IMR-90 (cell line): ENCODE measurements at regions not wholly inside any gene's neighbourhood (a gene's known extent, or its start where the extent isn't known, plus 50 kb on each side); places are given as distances from the start of the nearest gene placed in this dataset.

Source experiments
- ATAC-seq: fragments of 200-7000 bp; cut with Tn5 transposase; 2 replicates; pipeline ENCODE4 v1.9.1; 2020; ENCODE audit warnings: low read depth, mild to moderate bottlenecking, moderate library complexity
- BruUV-seq: library from RNA; stranded (reverse); fragments of 400-500 nt; replicated peaks from 2 replicates; lab custom pipeline; 2021; lab: Mats Ljungman, UMichigan
- CTCF ChIA-PET: fragments of 300-600 bp; formaldehyde crosslinking; extraction: SDS; loops from one replicate; lab custom pipeline; 2021; ENCODE audit warnings: antibody characterized with exemption; lab: Yijun Ruan, JAX
- POLR2A ChIA-PET: fragments of 300-600 bp; sonication (Branson Sonifier 250); formaldehyde crosslinking; loops from one replicate; lab custom pipeline; 2022; ENCODE audit warnings: antibody characterized with exemption; ENCODE audit not compliant: unreplicated experiment; lab: Charles Lee
- DNase-seq: peaks from one replicate; pipeline ENCODE4 v3.0.0; 2013
- H2AFZ ChIP-seq: replicated peaks from 2 replicates; pipeline ENCODE3; 2013; ENCODE audit warnings: low read length, mild to moderate bottlenecking; ENCODE audit not compliant: poor library complexity
- H2AK5ac ChIP-seq: 2 replicates; pipeline ENCODE4 v1.6.1; 2013; ENCODE audit warnings: low read depth, low read length, inconsistent platforms
- H2AK9ac ChIP-seq: replicated peaks from 2 replicates; pipeline ENCODE3; 2013; ENCODE audit warnings: mild to moderate bottlenecking, low read depth, low read length, moderate library complexity; ENCODE audit not compliant: poor library complexity
- H2BK120ac ChIP-seq: 2 replicates; pipeline ENCODE4 v1.6.1; 2013; ENCODE audit warnings: low read depth, low read length, inconsistent platforms
- H2BK15ac ChIP-seq: 3 replicates; pipeline ENCODE4 v1.6.1; 2013; ENCODE audit warnings: low read depth, low read length, inconsistent platforms
- H2BK20ac ChIP-seq: 2 replicates; pipeline ENCODE4 v1.6.1; 2013; ENCODE audit warnings: low read depth, mild to moderate bottlenecking, inconsistent platforms, low read length, moderate library complexity
- H2BK5ac ChIP-seq: 2 replicates; pipeline ENCODE4 v1.6.1; 2013; ENCODE audit warnings: mild to moderate bottlenecking, low read depth, low read length, inconsistent platforms; ENCODE audit not compliant: poor library complexity, severe bottlenecking
- H3K14ac ChIP-seq: replicated peaks from 2 replicates; pipeline ENCODE4 v1.6.1; 2013; ENCODE audit warnings: low read depth, low read length, inconsistent platforms
- H3K18ac ChIP-seq: 2 replicates; pipeline ENCODE4 v1.6.1; 2013; ENCODE audit warnings: low read depth, low read length, control low read depth
- H3K23ac ChIP-seq: 2 replicates; pipeline ENCODE4 v1.6.1; 2013; ENCODE audit warnings: low read depth, low read length, inconsistent platforms
- H3K27ac ChIP-seq: 2 replicates; pipeline ENCODE4 v1.5.1; 2013; ENCODE audit warnings: mild to moderate bottlenecking, control low read depth, low read length; ENCODE audit not compliant: insufficient read depth
- H3K27me3 ChIP-seq: 2 replicates; pipeline ENCODE4 v1.6.1; 2013; ENCODE audit warnings: low read length; ENCODE audit not compliant: control insufficient read depth, insufficient read depth
- H3K36me3 ChIP-seq: 2 replicates; pipeline ENCODE4 v1.6.1; 2013; ENCODE audit warnings: low read length, mixed read lengths; ENCODE audit not compliant: control insufficient read depth, insufficient read depth
- H3K4ac ChIP-seq: 2 replicates; pipeline ENCODE4 v1.6.1; 2013; ENCODE audit warnings: low read depth, low read length, inconsistent platforms
- H3K4me1 ChIP-seq: 2 replicates; pipeline ENCODE4 v1.6.1; 2013; ENCODE audit warnings: low read length, mixed read lengths; ENCODE audit not compliant: control insufficient read depth, insufficient read depth
- H3K4me2 ChIP-seq: 2 replicates; pipeline ENCODE4 v1.6.1; 2013; ENCODE audit warnings: low read depth, mild to moderate bottlenecking, control low read depth, low read length, moderate library complexity
- H3K4me3 ChIP-seq: 2 replicates; pipeline ENCODE4 v1.5.1; 2013; ENCODE audit warnings: low read depth, mild to moderate bottlenecking, control low read depth, low read length, moderate library complexity; ENCODE audit not compliant: insufficient read depth
- H3K56ac ChIP-seq: 2 replicates; pipeline ENCODE4 v1.6.1; 2013; ENCODE audit warnings: low read length, inconsistent platforms; ENCODE audit not compliant: insufficient read depth; ENCODE audit errors: extremely low read depth
- H3K79me1 ChIP-seq, 2 experiments: 2 replicates each; pipeline ENCODE4 v1.6.1; 2013; ENCODE audit warnings: low read length in 2 of 2, inconsistent platforms in 1 of 2, low read depth in 1 of 2
- H3K9ac ChIP-seq: 2 replicates; pipeline ENCODE4 v1.6.1; 2013; ENCODE audit warnings: low read depth, low read length, control low read depth
- H3K9me1 ChIP-seq: 2 replicates; pipeline ENCODE4 v1.6.1; 2013; ENCODE audit warnings: low read length, inconsistent platforms; ENCODE audit not compliant: insufficient read depth
- H3K9me3 ChIP-seq: 2 replicates; pipeline ENCODE4 v1.6.1; 2013; ENCODE audit warnings: low read length; ENCODE audit not compliant: control insufficient read depth, insufficient read depth
- H4K20me1 ChIP-seq: 2 replicates; pipeline ENCODE4 v1.6.1; 2013; ENCODE audit warnings: low read length, inconsistent platforms; ENCODE audit not compliant: insufficient read depth
- H4K5ac ChIP-seq: 2 replicates; pipeline ENCODE4 v1.6.1; 2013; ENCODE audit warnings: mild to moderate bottlenecking, low read depth, low read length, control low read depth
- H4K8ac ChIP-seq, 2 experiments: 2 replicates each; pipeline ENCODE4 v1.6.1; 2013; ENCODE audit warnings: low read depth in 2 of 2, low read length in 2 of 2, control low read depth in 1 of 2, inconsistent platforms in 1 of 2
- H4K91ac ChIP-seq: 2 replicates; pipeline ENCODE4 v1.6.1; 2013; ENCODE audit warnings: low read depth, low read length, inconsistent platforms; ENCODE audit not compliant: insufficient read depth
- BHLHE40 ChIP-seq: fragments of 150-350 bp; IDR thresholded peaks from 2 replicates; pipeline ENCODE4 v1.6.1; 2016; ENCODE audit warnings: mild to moderate bottlenecking, low read depth, low read length
- CEBPB ChIP-seq: IDR thresholded peaks from 2 replicates; pipeline ENCODE4 v1.6.1; 2012; ENCODE audit warnings: low read depth, low read length, improper control_type of control experiment
- CHD1 ChIP-seq: IDR thresholded peaks from 2 replicates; pipeline ENCODE4 v1.6.1; 2012; ENCODE audit warnings: low read depth, low read length, improper control_type of control experiment
- FOS ChIP-seq: fragments of 150-350 bp; IDR thresholded peaks from 2 replicates; pipeline ENCODE4 v1.6.1; 2016; ENCODE audit warnings: low read depth, low read length
- MAFK ChIP-seq: IDR thresholded peaks from 2 replicates; pipeline ENCODE4 v1.6.1; 2012; ENCODE audit warnings: low read depth, low read length, improper control_type of control experiment
- MAZ ChIP-seq: IDR thresholded peaks from 2 replicates; pipeline ENCODE4 v1.6.1; 2012; ENCODE audit warnings: low read depth, mild to moderate bottlenecking, low read length, improper control_type of control experiment, moderate library complexity, borderline replicate concordance
- MXI1 ChIP-seq: IDR thresholded peaks from 2 replicates; pipeline ENCODE4 v1.6.1; 2012; ENCODE audit warnings: low read depth, mild to moderate bottlenecking, low read length, moderate library complexity, borderline replicate concordance
- NFE2L2 ChIP-seq: fragments of 150-350 bp; IDR thresholded peaks from 2 replicates; pipeline ENCODE4 v1.6.1; 2016; ENCODE audit warnings: low read depth, mild to moderate bottlenecking, low read length
- POLR2A ChIP-seq: IDR thresholded peaks from 2 replicates; pipeline ENCODE4 v1.6.1; 2012; ENCODE audit warnings: mild to moderate bottlenecking, low read depth, low read length
- RAD21 ChIP-seq: IDR thresholded peaks from 2 replicates; pipeline ENCODE4 v1.6.1; 2012; ENCODE audit warnings: low read length, improper control_type of control experiment
- RCOR1 ChIP-seq: IDR thresholded peaks from 2 replicates; pipeline ENCODE4 v1.6.1; 2012; ENCODE audit warnings: mild to moderate bottlenecking, low read length, improper control_type of control experiment; ENCODE audit not compliant: insufficient replicate concordance
- RFX5 ChIP-seq: IDR thresholded peaks from 2 replicates; pipeline ENCODE4 v1.8.0; 2012; ENCODE audit warnings: low read depth, mild to moderate bottlenecking, low read length, moderate library complexity
- SMC3 ChIP-seq: fragments of 150-350 bp; IDR thresholded peaks from 2 replicates; pipeline ENCODE4 v1.6.1; 2016; ENCODE audit warnings: low read depth, mild to moderate bottlenecking, antibody characterized with exemption, low read length, moderate library complexity
- WGBS, 2 experiments: methylation state at CpG; one replicate each; pipeline versions ENCODE4 v1.1.5 to v1.1.7; 2013; ENCODE audit warnings: missing lambda C conversion rate in 2 of 2; ENCODE audit not compliant: insufficient read length in 1 of 2; ENCODE audit errors: extremely low coverage in 2 of 2; 5-methylcytosine and 5-hydroxymethylcytosine counted together
- dilution Hi-C: fragments of 300-500 bp; cut with HindIII; formaldehyde crosslinking; loops from one replicate; pipeline ENCODE4 v1.14.3; 2018; ENCODE audit warnings: low sequenced_read_pairs; ENCODE audit not compliant: unreplicated experiment
- in situ Hi-C: fragments of 300-500 bp; cut with MboI; formaldehyde crosslinking; loops from 3 replicates; pipeline ENCODE4 v1.14.3; 2019; ENCODE audit warnings: low sequenced_read_pairs, inconsistent platforms, mixed read lengths
- intact Hi-C: fragments of 100-400 bp; cut with micrococcal nuclease; formaldehyde crosslinking; loops from 2 replicates; pipeline ENCODE4 v1.10.0; 2022
- TF ChIP-seq, protein P1 (sequence below): fragments of 150-350 bp; IDR thresholded peaks from 2 replicates; pipeline ENCODE4 v1.6.1; 2016; ENCODE audit warnings: low read depth, mild to moderate bottlenecking, low read length, moderate library complexity, borderline replicate concordance
- TF ChIP-seq, protein P2 (sequence below): conservative IDR thresholded peaks from 2 replicates; pipeline ENCODE4 v1.5.1; 2012; ENCODE audit warnings: mild to moderate bottlenecking, low read depth, low read length, improper control_type of control experiment
- TF ChIP-seq, protein P3 (sequence below): fragments of 150-350 bp; IDR thresholded peaks from 2 replicates; pipeline ENCODE4 v1.6.1; 2017; ENCODE audit warnings: mild to moderate bottlenecking, antibody characterized with exemption, low read length, low read depth

DNA sequence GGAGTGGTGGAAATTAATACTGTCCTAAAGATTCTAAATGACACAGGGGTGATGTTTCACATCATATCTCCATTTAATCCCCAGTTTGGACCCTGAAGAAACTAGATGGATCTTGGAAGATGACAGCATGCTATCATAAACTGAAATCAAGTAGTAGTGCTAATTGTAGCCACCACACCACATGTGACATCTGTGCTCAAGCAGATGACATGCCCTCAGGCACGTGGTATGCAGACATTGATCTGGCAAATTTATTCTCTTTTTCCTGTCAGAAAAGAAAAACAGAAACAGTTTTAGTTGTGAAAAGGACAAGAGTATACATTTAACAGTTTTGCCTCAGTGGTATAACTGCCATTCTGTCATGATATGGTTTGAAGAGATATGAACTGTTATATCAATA, 52.9 kb upstream of the PGR start:
- Histone ChIP-seq H3K9ac (no peak overlapping the region), H2BK120ac (no peak overlapping the region), H2AK9ac (no peak overlapping the region), H2BK5ac (no peak overlapping the region), H3K4me2 (no peak overlapping the region), H4K8ac (no peak overlapping the region), H4K20me1 (no peaks in the 10 kb centered on the region), H2BK15ac (no peak overlapping the region), H2AFZ (no peak overlapping the region), H3K14ac (no peak overlapping the region), H3K23ac (no peak overlapping the region), H2BK20ac (no peak overlapping the region), H3K9me1 (no peaks in the 10 kb centered on the region), H3K27me3 (no peaks in the 10 kb centered on the region), H2AK5ac (no peak overlapping the region), H3K4ac (no peak overlapping the region), H3K27ac (no peak overlapping the region), H4K91ac (no peak overlapping the region), H3K18ac (no peak overlapping the region), H3K56ac (no peak overlapping the region), H3K9me3 (no peaks in the 10 kb centered on the region), H3K4me3 (no peak overlapping the region), H3K79me1 (no peaks in the 10 kb centered on the region), H3K4me1 (no peaks in the 10 kb centered on the region), H3K36me3 (no peaks in the 10 kb centered on the region), H4K5ac (no peak overlapping the region)
- in situ Hi-C loops, result no loop called here
- TF ChIP-seq RFX5 (no peak), CEBPB (no peak), SMC3 (no peak), POLR2A (no peak), RCOR1 (no peak), MAFK (no peak), FOS (no peak), RAD21 (no peak), NFE2L2 (no peak), CHD1 (no peak), MXI1 (no peak), BHLHE40 (no peak), MAZ (no peak)
- TF ChIP-seq, protein P1, sequence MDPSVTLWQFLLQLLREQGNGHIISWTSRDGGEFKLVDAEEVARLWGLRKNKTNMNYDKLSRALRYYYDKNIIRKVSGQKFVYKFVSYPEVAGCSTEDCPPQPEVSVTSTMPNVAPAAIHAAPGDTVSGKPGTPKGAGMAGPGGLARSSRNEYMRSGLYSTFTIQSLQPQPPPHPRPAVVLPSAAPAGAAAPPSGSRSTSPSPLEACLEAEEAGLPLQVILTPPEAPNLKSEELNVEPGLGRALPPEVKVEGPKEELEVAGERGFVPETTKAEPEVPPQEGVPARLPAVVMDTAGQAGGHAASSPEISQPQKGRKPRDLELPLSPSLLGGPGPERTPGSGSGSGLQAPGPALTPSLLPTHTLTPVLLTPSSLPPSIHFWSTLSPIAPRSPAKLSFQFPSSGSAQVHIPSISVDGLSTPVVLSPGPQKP, result no peak
- TF ChIP-seq, protein P2, sequence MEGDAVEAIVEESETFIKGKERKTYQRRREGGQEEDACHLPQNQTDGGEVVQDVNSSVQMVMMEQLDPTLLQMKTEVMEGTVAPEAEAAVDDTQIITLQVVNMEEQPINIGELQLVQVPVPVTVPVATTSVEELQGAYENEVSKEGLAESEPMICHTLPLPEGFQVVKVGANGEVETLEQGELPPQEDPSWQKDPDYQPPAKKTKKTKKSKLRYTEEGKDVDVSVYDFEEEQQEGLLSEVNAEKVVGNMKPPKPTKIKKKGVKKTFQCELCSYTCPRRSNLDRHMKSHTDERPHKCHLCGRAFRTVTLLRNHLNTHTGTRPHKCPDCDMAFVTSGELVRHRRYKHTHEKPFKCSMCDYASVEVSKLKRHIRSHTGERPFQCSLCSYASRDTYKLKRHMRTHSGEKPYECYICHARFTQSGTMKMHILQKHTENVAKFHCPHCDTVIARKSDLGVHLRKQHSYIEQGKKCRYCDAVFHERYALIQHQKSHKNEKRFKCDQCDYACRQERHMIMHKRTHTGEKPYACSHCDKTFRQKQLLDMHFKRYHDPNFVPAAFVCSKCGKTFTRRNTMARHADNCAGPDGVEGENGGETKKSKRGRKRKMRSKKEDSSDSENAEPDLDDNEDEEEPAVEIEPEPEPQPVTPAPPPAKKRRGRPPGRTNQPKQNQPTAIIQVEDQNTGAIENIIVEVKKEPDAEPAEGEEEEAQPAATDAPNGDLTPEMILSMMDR, result no peak
- TF ChIP-seq, protein P3, sequence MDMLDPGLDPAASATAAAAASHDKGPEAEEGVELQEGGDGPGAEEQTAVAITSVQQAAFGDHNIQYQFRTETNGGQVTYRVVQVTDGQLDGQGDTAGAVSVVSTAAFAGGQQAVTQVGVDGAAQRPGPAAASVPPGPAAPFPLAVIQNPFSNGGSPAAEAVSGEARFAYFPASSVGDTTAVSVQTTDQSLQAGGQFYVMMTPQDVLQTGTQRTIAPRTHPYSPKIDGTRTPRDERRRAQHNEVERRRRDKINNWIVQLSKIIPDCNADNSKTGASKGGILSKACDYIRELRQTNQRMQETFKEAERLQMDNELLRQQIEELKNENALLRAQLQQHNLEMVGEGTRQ, result no peak
- BruUV-seq, result no TSS peak
- intact Hi-C loops, result no loop called here
- CTCF ChIA-PET, result no interaction called here
- no peak for DNase-seq
- dilution Hi-C loops, result no loop called here
- POLR2A ChIA-PET, result no interaction called here
- WGBS, 2 experiments, result no CpG with 5 or more reads among the region's 1 CpG
- ATAC-seq, result no peak
